Fibroblast of mammary gland (primary cell): ENCODE measurements at regions not wholly inside any gene's neighbourhood (a gene's known extent, or its start where the extent isn't known, plus 50 kb on each side); places are given as distances from the start of the nearest gene placed in this dataset.

Experiments
- DNase-seq: peaks from one replicate; pipeline ENCODE4 v3.0.0-alpha.2; 2010; ENCODE audit warnings: low read depth
- H3K4me3 ChIP-seq: 2 replicates; pipeline ENCODE4 v1.5.1; 2011; ENCODE audit warnings: low read depth, mild to moderate bottlenecking, low read length, moderate library complexity; ENCODE audit not compliant: control insufficient read depth
- CTCF ChIP-seq: conservative IDR thresholded peaks from 2 replicates; pipeline ENCODE4 v1.5.1; 2011; ENCODE audit warnings: low read depth, low read length, inconsistent platforms; ENCODE audit not compliant: control insufficient read depth, insufficient read depth

- no peak for TF ChIP-seq CTCF
- H3K4me3 ChIP-seq, result no peak overlapping the region
- DNase-seq, result no peak
Measured at GRCh38 chr18:30623401-30624065, 419.0 kb downstream of the DSC3 start.

GRCh38 chr18:30622635-30623034 lies 419.9 kb downstream of the DSC3 start:
- TF ChIP-seq CTCF, result no peak
- no peak for DNase-seq
- H3K4me3 ChIP-seq, result no peak overlapping the region

- DNase-seq, result no peak
- TF ChIP-seq CTCF, result no peak
- H3K4me3 ChIP-seq, result no peak overlapping the region
Measured at GRCh38 chr18:30622104-30622503, 420.4 kb downstream of the DSC3 start.

- no peak for DNase-seq
Measured at GRCh38 chr18:30618567-30618966, 424.0 kb downstream of the DSC3 start.

GRCh38 chr18:30616414-30616813 lies 426.1 kb downstream of the DSC3 start:
- no peak for TF ChIP-seq CTCF
- H3K4me3 ChIP-seq, result no peak overlapping the region
- no peak for DNase-seq

More at GRCh38 chr18:30618567-30618966, 424.0 kb downstream of the DSC3 start:
- TF ChIP-seq CTCF, result no peak
- H3K4me3 ChIP-seq, result no peak overlapping the region

GRCh38 chr18:30613467-30613801 lies 429.1 kb downstream of the DSC3 start:
- H3K4me3 ChIP-seq, result no peak overlapping the region
- no peak for DNase-seq
- TF ChIP-seq CTCF, result no peak

GRCh38 chr18:30601541-30601940 lies 441.0 kb downstream of the DSC3 start:
- no peak for TF ChIP-seq CTCF
- H3K4me3 ChIP-seq, result no peak overlapping the region
- no peak for DNase-seq
